ENCODE measurements at regions not wholly inside any gene's neighbourhood (a gene's known extent, or its start where the extent isn't known, plus 50 kb on each side); places are given as distances from the start of the nearest gene placed in this dataset.

DNA sequence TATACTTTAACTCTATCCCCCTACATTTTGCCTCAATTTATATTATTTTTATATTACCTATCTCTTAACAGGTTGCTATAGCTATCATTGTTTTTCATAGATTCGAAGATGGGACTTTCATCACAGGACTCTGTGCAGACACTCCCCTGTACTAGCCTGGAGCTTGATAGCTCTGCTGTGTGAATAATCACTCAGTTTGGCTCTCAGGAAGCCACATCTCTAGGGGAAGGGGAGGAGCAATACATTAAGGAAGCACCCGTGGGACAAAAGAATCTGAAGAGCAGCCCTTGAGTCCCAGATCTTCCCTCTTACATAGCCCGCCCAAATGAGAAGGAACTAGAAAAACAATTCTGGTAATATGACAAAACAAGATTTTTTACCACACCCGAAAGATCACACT lies 114.3 kb upstream of the FXR1 start:
- H3K27ac ChIP-seq = no peak overlapping the region
- DNase-seq = no peak
- no peaks in the 10 kb centered on the region for H3K4me1 ChIP-seq
- H3K9me3 ChIP-seq = no peaks in the 10 kb centered on the region
- no peaks in the 10 kb centered on the region for H3K27me3 ChIP-seq (replicated peaks in 1 of 7)
- intact Hi-C loops (cut with DNase I; ENCODE audit: low total_unique reads) = no loop called here
- TF ChIP-seq, protein P1, sequence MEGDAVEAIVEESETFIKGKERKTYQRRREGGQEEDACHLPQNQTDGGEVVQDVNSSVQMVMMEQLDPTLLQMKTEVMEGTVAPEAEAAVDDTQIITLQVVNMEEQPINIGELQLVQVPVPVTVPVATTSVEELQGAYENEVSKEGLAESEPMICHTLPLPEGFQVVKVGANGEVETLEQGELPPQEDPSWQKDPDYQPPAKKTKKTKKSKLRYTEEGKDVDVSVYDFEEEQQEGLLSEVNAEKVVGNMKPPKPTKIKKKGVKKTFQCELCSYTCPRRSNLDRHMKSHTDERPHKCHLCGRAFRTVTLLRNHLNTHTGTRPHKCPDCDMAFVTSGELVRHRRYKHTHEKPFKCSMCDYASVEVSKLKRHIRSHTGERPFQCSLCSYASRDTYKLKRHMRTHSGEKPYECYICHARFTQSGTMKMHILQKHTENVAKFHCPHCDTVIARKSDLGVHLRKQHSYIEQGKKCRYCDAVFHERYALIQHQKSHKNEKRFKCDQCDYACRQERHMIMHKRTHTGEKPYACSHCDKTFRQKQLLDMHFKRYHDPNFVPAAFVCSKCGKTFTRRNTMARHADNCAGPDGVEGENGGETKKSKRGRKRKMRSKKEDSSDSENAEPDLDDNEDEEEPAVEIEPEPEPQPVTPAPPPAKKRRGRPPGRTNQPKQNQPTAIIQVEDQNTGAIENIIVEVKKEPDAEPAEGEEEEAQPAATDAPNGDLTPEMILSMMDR (IDR thresholded peaks at IDR 0.05 in 8 of 11, conservative IDR thresholded peaks at IDR 0.05 in 3 of 11) = no peak
- no peak for TF ChIP-seq POLR2AphosphoS5 (IDR thresholded peaks at IDR 0.05)
- TF ChIP-seq POLR2A (IDR thresholded peaks at IDR 0.05) = no peak
- H3K4me3 ChIP-seq = no peak overlapping the region
- H3K36me3 ChIP-seq = no peaks in the 10 kb centered on the region
- 43 to 55% (median 50%) methylated on average over 4 of the region's 4 CpGs for WGBS, 5 donors

DNA sequence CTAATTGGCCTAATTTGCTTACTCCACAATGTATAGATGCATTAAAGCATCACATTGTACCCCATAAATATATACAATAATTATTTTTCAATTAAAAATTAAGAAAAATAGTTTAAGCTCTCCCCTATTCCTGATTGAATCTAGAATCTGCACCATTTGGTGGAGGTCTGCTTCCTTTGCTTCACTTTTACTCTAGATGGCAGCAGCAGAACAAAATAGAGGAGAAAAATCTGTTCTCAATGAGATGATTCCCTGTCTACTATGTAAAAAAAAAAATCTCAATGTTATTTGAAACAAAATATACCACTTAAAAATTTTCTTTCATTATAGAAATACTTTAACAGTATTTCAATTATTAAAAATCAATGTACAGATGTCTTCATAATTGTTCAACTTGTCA lies 109.6 kb upstream of the FXR1 start:
- H3K27ac ChIP-seq = no peak overlapping the region
- H3K27me3 ChIP-seq (replicated peaks in 1 of 7) = no peaks in the 10 kb centered on the region
- H3K36me3 ChIP-seq = no peaks in the 10 kb centered on the region
- H3K9me3 ChIP-seq = no peaks in the 10 kb centered on the region
- intact Hi-C loops (cut with DNase I; ENCODE audit: low total_unique reads) = loop anchor here (10.0 kb wide), 1 partner anchor 372 kb away; no protein-coding TSS in a partner anchor
- TF ChIP-seq POLR2AphosphoS5 (IDR thresholded peaks at IDR 0.05) (no peak), POLR2A (IDR thresholded peaks at IDR 0.05) (no peak)
- TF ChIP-seq, protein P1 (IDR thresholded peaks at IDR 0.05 in 8 of 11, conservative IDR thresholded peaks at IDR 0.05 in 3 of 11) = peak in 4 of 11 experiments; percentile 22 to 38 (median 30)
- no peak for DNase-seq
- H3K4me1 ChIP-seq = no peaks in the 10 kb centered on the region
- no peak overlapping the region for H3K4me3 ChIP-seq

DNA sequence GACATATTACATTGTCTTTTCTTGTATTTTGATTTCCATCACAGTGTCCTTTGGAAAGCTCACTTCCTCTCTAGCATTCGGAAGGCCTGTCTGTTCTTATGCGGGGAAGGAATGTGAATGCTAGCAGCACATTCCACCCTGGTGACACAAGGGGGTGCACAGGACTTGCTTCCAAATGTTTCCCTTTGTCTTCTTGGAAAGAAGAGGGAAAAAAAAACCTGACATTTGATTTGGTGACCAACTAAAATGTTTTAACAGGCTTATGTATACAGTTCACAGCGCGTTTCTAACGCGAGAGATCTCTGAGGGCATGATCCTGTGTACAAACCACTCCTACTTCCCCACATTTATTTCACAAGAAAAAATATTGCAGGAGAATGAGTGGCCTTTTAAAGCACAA lies 107.6 kb upstream of the FXR1 start:
- intact Hi-C loops (cut with DNase I; ENCODE audit: low total_unique reads) = loop anchor here (10.0 kb wide), 1 partner anchor 370 kb away; no protein-coding TSS in a partner anchor
- H3K4me3 ChIP-seq = no peak overlapping the region
- no peak for DNase-seq
- H3K4me1 ChIP-seq = no peaks in the 10 kb centered on the region
- 47 to 61% (median 50%) methylated on average over 6 of the region's 6 CpGs for WGBS, 5 donors
- H3K9me3 ChIP-seq = no peaks in the 10 kb centered on the region
- H3K27ac ChIP-seq = peak overlapping the region in 2 of 8 donors; percentile 18 to 33
- H3K36me3 ChIP-seq = no peaks in the 10 kb centered on the region
- TF ChIP-seq, protein P1 (IDR thresholded peaks at IDR 0.05 in 8 of 11, conservative IDR thresholded peaks at IDR 0.05 in 3 of 11) = peak in 8 of 11 experiments; percentile 9 to 34 (median 26)
- TF ChIP-seq POLR2AphosphoS5 (IDR thresholded peaks at IDR 0.05) (no peak), POLR2A (IDR thresholded peaks at IDR 0.05) (no peak)
- H3K27me3 ChIP-seq (replicated peaks in 1 of 7) = no peaks in the 10 kb centered on the region

DNA sequence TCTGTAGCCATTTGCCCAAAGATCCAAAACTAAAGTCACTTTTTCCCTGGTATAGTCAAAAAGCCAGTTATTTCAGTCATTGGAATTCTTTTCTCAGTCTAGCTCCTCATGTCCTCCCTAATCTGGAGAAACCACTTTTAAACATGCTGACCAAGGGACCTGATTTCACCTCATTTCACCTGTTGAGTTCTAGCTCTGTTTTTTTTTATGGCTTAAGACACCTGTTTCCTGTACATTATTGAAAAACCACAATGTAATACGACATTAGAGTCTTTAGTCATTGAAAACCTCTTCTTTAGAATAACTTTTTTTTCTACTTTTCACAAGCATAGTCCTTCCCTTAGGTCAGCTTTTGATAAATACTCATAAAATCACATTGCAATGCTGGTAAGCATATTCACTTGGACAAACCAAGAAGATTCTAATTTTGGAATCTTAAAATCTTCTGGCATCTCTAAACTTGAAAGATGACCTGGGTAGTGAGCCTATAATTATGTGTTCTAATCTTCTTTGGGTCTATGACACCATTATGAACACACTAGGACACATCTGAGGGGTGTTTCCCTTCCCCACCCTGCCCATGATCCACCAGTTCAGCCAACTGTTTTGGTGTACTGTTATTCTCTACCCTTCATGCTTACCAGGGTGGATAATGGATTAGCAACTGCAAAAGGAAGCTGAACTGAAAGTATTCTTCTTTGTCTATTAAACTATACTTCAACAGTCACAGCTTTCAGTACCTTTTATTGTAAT lies 103.5 kb upstream of the FXR1 start:
- TF ChIP-seq, protein P1 (IDR thresholded peaks at IDR 0.05 in 8 of 11, conservative IDR thresholded peaks at IDR 0.05 in 3 of 11) = no peak
- TF ChIP-seq POLR2A (IDR thresholded peaks at IDR 0.05) = no peak
- Histone ChIP-seq H3K36me3 (no peaks in the 10 kb centered on the region), H3K27me3 (replicated peaks in 1 of 7) (no peaks in the 10 kb centered on the region), H3K4me3 (no peak overlapping the region), H3K4me1 (no peaks in the 10 kb centered on the region), H3K9me3 (no peaks in the 10 kb centered on the region), H3K27ac (no peak overlapping the region)
- 14 to 24% (median 16%) methylated on average over 1 of the region's 1 CpG for WGBS, 5 donors
- intact Hi-C loops (cut with DNase I; ENCODE audit: low total_unique reads) = loop anchor here (10.0 kb wide), 1 partner anchor 366 kb away; no protein-coding TSS in a partner anchor
- no peak for DNase-seq
